Peyer's patch (tissue), 4 donors: ENCODE measurements at regions not wholly inside any gene's neighbourhood (a gene's known extent, or its start where the extent isn't known, plus 50 kb on each side); places are given as distances from the start of the nearest gene placed in this dataset.

ENCODE experiments used
- DNase-seq, 3 donors: peaks; one replicate each; pipeline ENCODE4 v3.0.0-alpha.2; 2017 to 2019
- H3K27ac ChIP-seq, 4 donors: fragments of 200-600 bp; sonication (generic); one replicate each; pipeline ENCODE4 v1.5.1; 2016 to 2019
- H3K27me3 ChIP-seq, 2 donors: fragments of 200-600 bp; sonication (generic); one replicate each; pipeline ENCODE4 v1.5.1; 2019
- H3K36me3 ChIP-seq, 3 donors: fragments of 200-600 bp; sonication (generic); one replicate each; pipeline ENCODE4 v1.5.1; 2016 to 2019
- H3K4me1 ChIP-seq, 4 donors: fragments of 200-600 bp; sonication (generic); one replicate each; pipeline ENCODE4 v1.5.1; 2016 to 2019
- H3K4me3 ChIP-seq, 4 donors: fragments of 200-600 bp; sonication (generic); 1 replicate in 3 of 4; 2 replicates in 1 of 4; pipeline ENCODE4 v1.5.1; 2016 to 2019; ENCODE audit warnings: mild to moderate bottlenecking in 1 of 4
- H3K9me3 ChIP-seq, 4 donors: fragments of 200-600 bp; sonication (generic); one replicate each; pipeline ENCODE4 v1.5.1; 2016 to 2019; ENCODE audit warnings: mild to moderate bottlenecking in 1 of 4
- POLR2A ChIP-seq, 2 donors: fragments of 450-650 bp; IDR thresholded peaks; one replicate each; pipeline ENCODE4 v1.5.1; 2017; ENCODE audit warnings: antibody characterized with exemption in 2 of 2, mild to moderate bottlenecking in 2 of 2, moderate library complexity in 2 of 2
- TF ChIP-seq, protein P1 (sequence below), 6 experiments: fragments of 450-650 bp in 4 of 6; fragments of 200-600 bp in 2 of 6; sonication (generic) in 1 of 6; IDR thresholded peaks; one replicate each; pipeline ENCODE4 v1.5.1; 2017 to 2019; ENCODE audit warnings: antibody characterized with exemption in 6 of 6, mild to moderate bottlenecking in 3 of 6, moderate library complexity in 1 of 6

DNA sequence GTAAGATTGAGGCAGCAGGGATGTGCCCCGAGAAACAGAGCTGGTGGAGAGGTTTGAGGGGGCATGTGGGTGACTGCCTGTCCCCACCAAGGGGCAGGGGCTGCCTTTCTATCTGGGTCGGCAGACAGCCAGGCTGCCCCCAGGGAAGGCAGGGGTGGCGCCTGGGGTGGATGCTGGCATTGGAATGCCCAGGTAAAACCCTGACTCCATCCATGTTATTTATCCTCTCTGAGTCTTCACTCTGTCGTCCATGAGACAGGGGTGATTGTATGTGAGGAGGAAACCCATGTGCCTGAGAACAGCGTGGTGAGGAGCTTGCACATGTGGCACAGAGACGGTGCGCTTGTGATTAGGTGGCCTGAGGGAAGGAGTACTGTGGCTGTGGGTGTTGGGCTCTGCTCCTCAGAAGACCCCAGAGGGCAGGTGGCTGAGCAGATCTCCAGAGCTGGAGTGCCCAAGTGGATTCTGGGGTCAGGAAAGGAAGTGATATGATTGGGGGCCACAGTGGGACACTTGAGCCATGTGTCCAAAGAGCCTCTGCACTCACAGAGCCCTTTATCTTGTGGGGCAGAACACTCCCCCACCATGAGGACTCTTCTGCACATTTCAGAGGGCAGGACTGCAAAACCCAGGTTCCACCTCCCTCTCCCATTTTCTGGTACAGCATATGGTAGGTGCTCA is 100.4 kb upstream of the RET start:
- Histone ChIP-seq H3K4me3 (no peak overlapping the region), H3K27ac (no peak overlapping the region), H3K36me3 (no peaks in the 10 kb centered on the region), H3K9me3 (peaks cover 0 to 3% (median 0%) of the 10 kb centered on the region in 4 donors), H3K27me3 (no peaks in the 10 kb centered on the region), H3K4me1 (no peaks in the 10 kb centered on the region)
- peak in 1 of 3 donors; percentile 29 for DNase-seq
- TF ChIP-seq, protein P1, sequence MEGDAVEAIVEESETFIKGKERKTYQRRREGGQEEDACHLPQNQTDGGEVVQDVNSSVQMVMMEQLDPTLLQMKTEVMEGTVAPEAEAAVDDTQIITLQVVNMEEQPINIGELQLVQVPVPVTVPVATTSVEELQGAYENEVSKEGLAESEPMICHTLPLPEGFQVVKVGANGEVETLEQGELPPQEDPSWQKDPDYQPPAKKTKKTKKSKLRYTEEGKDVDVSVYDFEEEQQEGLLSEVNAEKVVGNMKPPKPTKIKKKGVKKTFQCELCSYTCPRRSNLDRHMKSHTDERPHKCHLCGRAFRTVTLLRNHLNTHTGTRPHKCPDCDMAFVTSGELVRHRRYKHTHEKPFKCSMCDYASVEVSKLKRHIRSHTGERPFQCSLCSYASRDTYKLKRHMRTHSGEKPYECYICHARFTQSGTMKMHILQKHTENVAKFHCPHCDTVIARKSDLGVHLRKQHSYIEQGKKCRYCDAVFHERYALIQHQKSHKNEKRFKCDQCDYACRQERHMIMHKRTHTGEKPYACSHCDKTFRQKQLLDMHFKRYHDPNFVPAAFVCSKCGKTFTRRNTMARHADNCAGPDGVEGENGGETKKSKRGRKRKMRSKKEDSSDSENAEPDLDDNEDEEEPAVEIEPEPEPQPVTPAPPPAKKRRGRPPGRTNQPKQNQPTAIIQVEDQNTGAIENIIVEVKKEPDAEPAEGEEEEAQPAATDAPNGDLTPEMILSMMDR (IDR thresholded peaks at IDR 0.05) = no peak
- TF ChIP-seq POLR2A (IDR thresholded peaks at IDR 0.05) = no peak

DNA sequence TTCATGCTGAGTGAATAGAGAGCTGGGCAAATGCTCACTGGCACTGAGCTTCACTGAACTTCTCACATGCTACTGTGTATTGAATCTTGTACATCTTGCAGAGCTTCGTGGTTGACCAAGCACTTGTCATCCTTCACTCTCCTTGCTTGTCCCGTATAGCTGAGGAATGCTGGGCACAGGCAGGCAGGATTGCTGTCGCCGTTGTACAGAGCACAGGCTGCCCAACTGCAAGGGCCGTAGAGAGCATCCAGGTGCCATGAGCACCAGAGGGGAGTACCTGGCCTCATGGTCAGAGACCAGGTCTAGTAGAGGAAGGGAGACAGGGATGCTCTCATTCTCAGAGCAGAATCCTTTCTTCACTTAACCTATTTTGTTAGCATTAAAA is 99.8 kb upstream of the RET start:
- Histone ChIP-seq H3K4me1 (no peaks in the 10 kb centered on the region), H3K36me3 (no peaks in the 10 kb centered on the region), H3K27ac (no peak overlapping the region), H3K9me3 (peaks cover 0 to 5% (median 0%) of the 10 kb centered on the region in 4 donors), H3K4me3 (no peak overlapping the region), H3K27me3 (no peaks in the 10 kb centered on the region)
- no peak for TF ChIP-seq POLR2A (IDR thresholded peaks at IDR 0.05)
- TF ChIP-seq, protein P1 (IDR thresholded peaks at IDR 0.05) = no peak
- peak in 1 of 3 donors; percentile 30 for DNase-seq

DNA sequence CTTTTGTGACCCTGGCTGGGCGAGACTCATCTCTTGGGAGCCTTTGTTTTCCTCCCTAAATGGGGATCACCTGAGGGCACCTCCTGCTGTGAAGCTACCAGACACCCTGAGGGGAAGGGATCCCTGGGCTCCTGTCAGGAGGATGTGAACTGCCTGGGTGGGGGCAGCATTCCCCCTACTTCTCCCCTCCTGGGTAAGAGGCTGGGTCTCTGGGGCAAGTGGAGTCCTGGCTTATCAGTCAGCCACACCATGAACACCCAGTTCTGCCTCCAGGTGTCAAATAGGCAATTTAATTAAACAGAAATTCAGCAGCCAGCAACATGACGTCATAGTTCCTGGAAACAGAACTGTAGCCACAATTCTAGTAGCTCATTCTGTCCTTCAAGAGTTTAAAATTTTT is 97.7 kb upstream of the RET start:
- DNase-seq = peak in 1 of 3 donors; percentile 24

DNA sequence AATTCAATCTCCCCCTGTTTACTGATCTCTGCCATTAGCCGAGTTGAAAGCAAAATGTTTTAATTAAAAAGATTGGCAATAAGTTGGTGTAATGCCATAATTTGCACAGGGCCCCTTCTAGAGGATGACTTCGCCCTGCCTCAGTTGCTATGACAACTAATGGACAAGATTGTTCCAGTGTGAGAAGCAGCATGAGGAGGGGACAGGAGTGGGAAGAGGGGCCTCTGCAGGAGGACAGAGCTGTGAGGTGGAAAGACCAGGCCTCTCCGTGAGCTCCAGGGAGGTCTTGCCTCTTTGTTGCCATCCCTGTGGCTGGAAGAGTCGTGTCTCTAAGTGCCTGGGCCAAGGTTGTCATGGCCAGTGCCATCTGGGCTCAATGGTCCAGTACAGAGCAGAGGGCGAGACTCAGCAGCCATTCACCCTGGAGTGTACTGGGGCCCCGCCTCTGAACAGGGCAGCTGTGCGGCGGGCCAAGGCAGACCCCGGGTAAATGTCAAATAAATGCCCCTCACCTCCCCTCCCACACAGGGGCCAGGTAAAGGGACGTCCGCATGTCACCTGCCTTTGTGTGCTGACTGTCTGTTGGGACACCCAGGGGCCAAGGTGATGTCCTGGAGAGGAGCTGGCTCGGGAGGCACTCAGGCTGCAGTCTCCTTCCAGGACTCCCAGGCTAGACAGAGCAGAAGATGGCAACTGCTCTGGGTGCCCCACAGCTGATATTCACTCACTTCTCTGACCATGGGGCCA is 97.0 kb upstream of the RET start:
- DNase-seq = peak in 1 of 3 donors; percentile 28
- H3K4me3 ChIP-seq = no peak overlapping the region
- H3K4me1 ChIP-seq = no peaks in the 10 kb centered on the region
- TF ChIP-seq, protein P1 (IDR thresholded peaks at IDR 0.05) = no peak
- TF ChIP-seq POLR2A (IDR thresholded peaks at IDR 0.05) = no peak
- no peaks in the 10 kb centered on the region for H3K36me3 ChIP-seq
- no peaks in the 10 kb centered on the region for H3K27me3 ChIP-seq
- no peak overlapping the region for H3K27ac ChIP-seq
- peaks cover 0 to 5% (median 0%) of the 10 kb centered on the region in 4 donors for H3K9me3 ChIP-seq

More for the DNA sequence above, 97.7 kb upstream of the RET start:
- Histone ChIP-seq H3K4me1 (no peaks in the 10 kb centered on the region), H3K9me3 (peaks cover 0 to 5% (median 0%) of the 10 kb centered on the region in 4 donors), H3K36me3 (no peaks in the 10 kb centered on the region), H3K27me3 (no peaks in the 10 kb centered on the region), H3K27ac (no peak overlapping the region), H3K4me3 (no peak overlapping the region)
- TF ChIP-seq POLR2A (IDR thresholded peaks at IDR 0.05) = no peak
- TF ChIP-seq, protein P1 (IDR thresholded peaks at IDR 0.05) = no peak

DNA sequence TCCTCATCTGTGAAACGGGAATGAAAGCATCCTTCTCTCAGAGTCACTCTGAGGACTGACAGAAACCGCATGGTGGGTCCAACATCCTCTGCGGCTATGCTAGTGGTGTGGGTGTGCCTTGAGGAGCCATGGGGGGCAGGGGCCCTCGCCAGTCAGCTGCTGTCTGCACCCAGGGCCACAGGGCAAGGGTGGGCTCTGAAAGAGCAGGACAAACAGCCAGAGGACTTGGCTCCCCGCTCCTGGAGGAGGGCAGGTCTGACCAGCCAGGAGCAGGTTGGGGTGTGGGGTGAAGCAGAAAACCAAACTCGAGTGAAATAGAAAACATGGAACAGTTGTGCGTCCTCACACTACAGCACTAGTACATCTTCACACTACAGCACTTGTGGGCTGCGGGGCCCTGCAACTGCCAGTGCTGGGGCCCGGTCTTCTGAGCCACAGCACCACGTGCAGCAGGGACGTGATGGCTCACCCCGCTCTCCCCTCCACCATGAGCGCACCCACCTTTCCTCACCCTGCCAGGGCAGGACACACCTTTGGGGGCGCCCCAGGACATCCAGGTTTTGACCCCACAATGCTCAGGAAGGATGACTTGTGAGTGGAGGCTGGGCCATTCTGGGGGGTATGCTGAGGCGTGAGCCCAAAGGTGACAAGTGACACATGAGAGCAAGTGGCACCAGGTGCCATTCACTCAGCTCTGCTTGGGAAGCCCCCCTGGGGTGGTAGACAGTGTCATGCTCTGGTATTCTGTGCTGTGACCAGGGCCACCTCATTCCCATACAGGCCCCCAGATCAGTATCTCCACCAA is 96.1 kb upstream of the RET start:
- Histone ChIP-seq H3K4me3 (no peak overlapping the region), H3K9me3 (peaks cover 0 to 5% (median 0%) of the 10 kb centered on the region in 4 donors), H3K27me3 (no peaks in the 10 kb centered on the region), H3K4me1 (no peaks in the 10 kb centered on the region), H3K36me3 (no peaks in the 10 kb centered on the region), H3K27ac (no peak overlapping the region)
- TF ChIP-seq, protein P1 (IDR thresholded peaks at IDR 0.05) = no peak
- TF ChIP-seq POLR2A (IDR thresholded peaks at IDR 0.05) = no peak
- peak in 2 of 3 donors; percentile 28 to 39 for DNase-seq
